HepG2 (cell line): ENCODE measurements at regions not wholly inside any gene's neighbourhood (a gene's known extent, or its start where the extent isn't known, plus 50 kb on each side); places are given as distances from the start of the nearest gene placed in this dataset.

ENCODE experiments used
- ATAC-seq: fragments of 200-7000 bp; cut with Tn5 transposase; 3 replicates; pipeline ENCODE4 v1.9.1; 2020; ENCODE audit warnings: mild to moderate bottlenecking, moderate library complexity
- BruUV-seq: library from RNA; stranded (reverse); fragments of 400-500 nt; replicated peaks from 2 replicates; lab custom pipeline; 2021; lab: Mats Ljungman, UMichigan
- CTCF ChIA-PET: fragments of 300-600 bp; formaldehyde crosslinking; extraction: SDS; loops from one replicate; lab custom pipeline; 2021; ENCODE audit warnings: low total read pairs, inconsistent platforms, low intra/inter-chr PET ratio; lab: Yijun Ruan, JAX
- POLR2A ChIA-PET: fragments of 350-600 bp; sonication (Branson Sonifier 250); formaldehyde crosslinking; loops from one replicate; lab custom pipeline; 2020; ENCODE audit warnings: antibody characterized with exemption, inconsistent platforms; lab: Yijun Ruan, JAX
- DNase-seq: peaks from one replicate; pipeline ENCODE4 v3.0.0-alpha.2; 2015; ENCODE audit warnings: low spot score
- FAIRE-seq: peaks from 3 replicates; lab custom pipeline; 2011; peaks lifted over from hg19 to GRCh38; lab: Jason Lieb, UNC
- H2AFZ ChIP-seq: one replicate; pipeline ENCODE4 v1.6.1; 2011; ENCODE audit warnings: low read length, inconsistent platforms
- H3K27ac ChIP-seq: fragments of 300-600 bp; 3 replicates; pipeline ENCODE4 v1.8.0; 2011; ENCODE audit warnings: mixed run types, mild to moderate bottlenecking, mixed read lengths, low read length, inconsistent platforms; ENCODE audit not compliant: insufficient read depth; ENCODE audit errors: extremely low read length
- H3K27me3 ChIP-seq, 2 experiments: fragments of 200-600 bp in 1 of 2; 2 replicates in 1 of 2; 3 replicates in 1 of 2; pipeline versions ENCODE4 v1.6.0 to v1.8.0; 2011; ENCODE audit warnings: low read length in 2 of 2, mild to moderate bottlenecking in 2 of 2, moderate library complexity in 2 of 2, inconsistent platforms in 1 of 2; ENCODE audit not compliant: insufficient read depth in 2 of 2, control insufficient read depth in 1 of 2
- H3K36me3 ChIP-seq, 2 experiments: fragments of 200-600 bp in 1 of 2; replicated peaks in 1 of 2; 2 replicates in 1 of 2; 3 replicates in 1 of 2; pipeline versions ENCODE4 v1.5.1 to v1.8.0; 2011; ENCODE audit warnings: low read length in 2 of 2, inconsistent platforms in 1 of 2; ENCODE audit not compliant: insufficient read depth in 2 of 2, control insufficient read depth in 1 of 2
- H3K4me1 ChIP-seq: 2 replicates; pipeline ENCODE4 v1.5.1; 2012; ENCODE audit warnings: low read length, inconsistent platforms; ENCODE audit not compliant: insufficient read depth
- H3K4me2 ChIP-seq: 2 replicates; pipeline ENCODE4 v1.6.0; 2011; ENCODE audit warnings: low read depth, low read length, inconsistent platforms
- H3K4me3 ChIP-seq, 3 experiments: fragments of 200-600 bp in 1 of 3; sonication (generic), shearing (Covaris generic) in 1 of 3; replicated peaks in 1 of 3; 2 replicates each; pipeline ENCODE4 v1.5.1; 2011 to 2016; ENCODE audit warnings: low read length in 3 of 3, inconsistent platforms in 2 of 3, low read depth in 2 of 3, mild to moderate bottlenecking in 2 of 3, control low read depth in 1 of 3, mixed read lengths in 1 of 3; ENCODE audit not compliant: insufficient read depth in 1 of 3
- H3K79me2 ChIP-seq: one replicate; pipeline ENCODE4 v1.6.1; 2011; ENCODE audit warnings: low read length, inconsistent platforms; ENCODE audit not compliant: insufficient read depth
- H3K9ac ChIP-seq: 2 replicates; pipeline ENCODE4 v1.6.0; 2011; ENCODE audit warnings: mild to moderate bottlenecking, low read depth, low read length, inconsistent platforms; ENCODE audit not compliant: insufficient read depth
- H3K9me3 ChIP-seq: 2 replicates; pipeline ENCODE4 v1.5.1; 2012; ENCODE audit warnings: mild to moderate bottlenecking, low read length
- H4K20me1 ChIP-seq: 2 replicates; pipeline ENCODE4 v1.6.0; 2011; ENCODE audit warnings: inconsistent platforms, mild to moderate bottlenecking, low read length, moderate library complexity; ENCODE audit not compliant: insufficient read depth
- BORCS8-MEF2B ChIP-seq: sonication (generic); formaldehyde crosslinking; IDR thresholded peaks from 2 replicates; pipeline ENCODE4 v1.8.0; 2022; ENCODE audit warnings: mild to moderate bottlenecking, missing genetic modification reagents
- CENPX ChIP-seq: sonication (generic); formaldehyde crosslinking; IDR thresholded peaks from 2 replicates; pipeline ENCODE4 v1.9.0; 2021; ENCODE audit warnings: mild to moderate bottlenecking, missing genetic modification reagents, moderate library complexity
- FOXK2 ChIP-seq: fragments of 450-650 bp; IDR thresholded peaks from 2 replicates; pipeline ENCODE4 v1.6.1; 2016
- MATR3 ChIP-seq: sonication (generic); formaldehyde crosslinking; IDR thresholded peaks from 2 replicates; pipeline ENCODE4 v1.4.0; 2020; ENCODE audit warnings: missing genetic modification reagents
- REST ChIP-seq, 2 experiments: IDR thresholded peaks; 2 replicates each; pipeline ENCODE4 v1.6.1; 2011 to 2012; ENCODE audit warnings: low read length in 2 of 2, borderline replicate concordance in 1 of 2, low read depth in 1 of 2, mild to moderate bottlenecking in 1 of 2, moderate library complexity in 1 of 2
- RXRB ChIP-seq: IDR thresholded peaks from 2 replicates; pipeline ENCODE4 v1.6.1; 2016; ENCODE audit warnings: borderline replicate concordance, missing genetic modification reagents, missing compliant biosample characterization
- SNAI1 ChIP-seq: sonication (generic); formaldehyde crosslinking; IDR thresholded peaks from 2 replicates; pipeline ENCODE4 v1.5.0; 2020; ENCODE audit warnings: mild to moderate bottlenecking, missing genetic modification reagents, borderline replicate concordance
- TAF1 ChIP-seq: sonication (generic); formaldehyde crosslinking; IDR thresholded peaks from 2 replicates; pipeline ENCODE4 v1.4.0; 2020; ENCODE audit warnings: missing genetic modification reagents
- TFE3 ChIP-seq: IDR thresholded peaks from 2 replicates; pipeline ENCODE4 v1.6.1; 2016
- ZNF660 ChIP-seq: sonication (generic); formaldehyde crosslinking; IDR thresholded peaks from 2 replicates; pipeline ENCODE4 v1.5.1; 2020; ENCODE audit warnings: mild to moderate bottlenecking, low read depth, missing genetic modification reagents, borderline replicate concordance
- ZNF713 ChIP-seq: sonication (generic); formaldehyde crosslinking; IDR thresholded peaks from 2 replicates; pipeline ENCODE4 v1.4.0; 2020; ENCODE audit warnings: mild to moderate bottlenecking, missing genetic modification reagents
- WGBS: methylation state at CpG from one replicate; pipeline ENCODE4 v1.1.6; 2017; ENCODE audit warnings: low lambda C conversion rate; 5-methylcytosine and 5-hydroxymethylcytosine counted together
- in situ Hi-C: cut with HindIII; loops from 2 replicates; pipeline ENCODE4 v1.10.0; 2017; ENCODE audit warnings: low pct_unique_long_range_greater_than_20kb; ENCODE audit not compliant: extremely low pct_ligation_motif_present
- intact Hi-C: fragments of 100-400 bp; cut with micrococcal nuclease; formaldehyde crosslinking; loops from one replicate; pipeline ENCODE4 v1.10.0; 2022; ENCODE audit not compliant: unreplicated experiment
- TF ChIP-seq, protein P1 (sequence below): sonication (generic); formaldehyde crosslinking; IDR thresholded peaks from 2 replicates; pipeline ENCODE4 v1.5.1; 2020; ENCODE audit warnings: missing genetic modification reagents, mild to moderate bottlenecking, borderline replicate concordance
- TF ChIP-seq, protein P2 (sequence below): sonication (generic); formaldehyde crosslinking; IDR thresholded peaks from 2 replicates; pipeline ENCODE4 v1.4.0; 2020; ENCODE audit warnings: missing genetic modification reagents

DNA sequence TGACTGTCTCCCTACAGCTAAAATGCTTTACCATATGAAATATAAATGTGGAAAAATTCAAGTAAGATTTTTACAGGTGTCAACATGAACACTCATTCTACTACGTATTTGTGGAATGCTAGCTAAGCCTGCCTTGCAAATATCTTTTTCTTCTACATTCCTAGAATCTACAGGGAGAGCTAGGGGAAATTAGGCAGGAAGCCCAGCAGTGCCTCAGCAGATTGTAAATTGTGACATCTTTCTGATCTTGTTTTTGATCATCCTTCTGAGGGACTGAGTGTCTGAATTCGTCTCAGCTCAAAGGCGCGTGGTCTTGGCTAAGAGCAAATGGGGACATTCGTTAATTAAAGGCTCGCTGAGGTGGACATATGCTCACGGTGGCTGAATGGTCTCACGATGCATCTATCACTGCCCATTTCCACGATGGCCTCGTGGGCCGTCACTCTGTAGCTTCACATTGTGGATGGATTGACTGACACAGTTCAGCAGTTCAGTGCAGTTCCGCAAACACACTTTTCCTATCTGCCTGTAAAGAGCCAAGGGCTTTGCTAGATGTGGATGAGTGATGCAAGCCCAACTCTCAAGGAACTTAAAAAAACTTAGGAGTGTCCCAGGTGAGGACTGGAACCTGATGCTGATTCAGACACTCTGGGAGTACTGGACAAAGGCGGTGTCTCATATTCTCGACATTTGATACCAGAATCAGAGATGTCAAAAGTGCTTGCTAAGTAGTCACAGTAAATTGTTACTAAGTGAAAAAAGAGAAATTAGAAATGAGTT is 562.5 kb downstream of the EFNB2 start:
- no peaks in the 10 kb centered on the region for H4K20me1 ChIP-seq
- H3K9me3 ChIP-seq: peaks cover 6% of the 10 kb centered on the region
- no peaks in the 10 kb centered on the region for H3K36me3 ChIP-seq
- ATAC-seq (no peak), FAIRE-seq (no peak), DNase-seq (no peak)
- H3K79me2 ChIP-seq: no peaks in the 10 kb centered on the region
- in situ Hi-C loops: no loop called here
- no peak overlapping the region for H2AFZ ChIP-seq
- H3K9ac ChIP-seq: no peak overlapping the region
- H3K4me3 ChIP-seq: no peak overlapping the region
- CTCF ChIA-PET: no interaction called here
- 28% methylated on average over 8 of the region's 14 CpGs for whole genome bisulfite sequencing
- intact Hi-C loops: no loop called here
- H3K27ac ChIP-seq: no peak overlapping the region
- no peaks in the 10 kb centered on the region; a peak in 1 of 5 replicates for H3K27me3 ChIP-seq
- no peak overlapping the region for H3K4me2 ChIP-seq
- BruUV-seq: no TSS peak
- H3K4me1 ChIP-seq: no peaks in the 10 kb centered on the region
- POLR2A ChIA-PET: no interaction called here
- TF ChIP-seq REST (IDR thresholded peaks at IDR 0.05; ENCODE audit: borderline replicate concordance in 1 of 2, low read depth in 1 of 2, low read length in 2 of 2) (no peak), ZNF660 (CRISPR knock-in tag) (no peak), ZNF713 (CRISPR knock-in tag) (no peak), BORCS8-MEF2B (no peak), TAF1 (no peak), CENPX (CRISPR knock-in tag) (no peak), TFE3 (CRISPR knock-in tag) (no peak), RXRB (CRISPR knock-in tag) (no peak), FOXK2 (no peak), MATR3 (CRISPR knock-in tag) (no peak), SNAI1 (CRISPR knock-in tag) (no peak)
- TF ChIP-seq, protein P1, sequence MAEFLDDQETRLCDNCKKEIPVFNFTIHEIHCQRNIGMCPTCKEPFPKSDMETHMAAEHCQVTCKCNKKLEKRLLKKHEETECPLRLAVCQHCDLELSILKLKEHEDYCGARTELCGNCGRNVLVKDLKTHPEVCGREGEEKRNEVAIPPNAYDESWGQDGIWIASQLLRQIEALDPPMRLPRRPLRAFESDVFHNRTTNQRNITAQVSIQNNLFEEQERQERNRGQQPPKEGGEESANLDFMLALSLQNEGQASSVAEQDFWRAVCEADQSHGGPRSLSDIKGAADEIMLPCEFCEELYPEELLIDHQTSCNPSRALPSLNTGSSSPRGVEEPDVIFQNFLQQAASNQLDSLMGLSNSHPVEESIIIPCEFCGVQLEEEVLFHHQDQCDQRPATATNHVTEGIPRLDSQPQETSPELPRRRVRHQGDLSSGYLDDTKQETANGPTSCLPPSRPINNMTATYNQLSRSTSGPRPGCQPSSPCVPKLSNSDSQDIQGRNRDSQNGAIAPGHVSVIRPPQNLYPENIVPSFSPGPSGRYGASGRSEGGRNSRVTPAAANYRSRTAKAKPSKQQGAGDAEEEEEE (CRISPR knock-in tag): no peak
- TF ChIP-seq, protein P2, sequence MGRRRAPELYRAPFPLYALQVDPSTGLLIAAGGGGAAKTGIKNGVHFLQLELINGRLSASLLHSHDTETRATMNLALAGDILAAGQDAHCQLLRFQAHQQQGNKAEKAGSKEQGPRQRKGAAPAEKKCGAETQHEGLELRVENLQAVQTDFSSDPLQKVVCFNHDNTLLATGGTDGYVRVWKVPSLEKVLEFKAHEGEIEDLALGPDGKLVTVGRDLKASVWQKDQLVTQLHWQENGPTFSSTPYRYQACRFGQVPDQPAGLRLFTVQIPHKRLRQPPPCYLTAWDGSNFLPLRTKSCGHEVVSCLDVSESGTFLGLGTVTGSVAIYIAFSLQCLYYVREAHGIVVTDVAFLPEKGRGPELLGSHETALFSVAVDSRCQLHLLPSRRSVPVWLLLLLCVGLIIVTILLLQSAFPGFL (CRISPR knock-in tag): no peak
